B cell (primary cell): ENCODE measurements at regions not wholly inside any gene's neighbourhood (a gene's known extent, or its start where the extent isn't known, plus 50 kb on each side); places are given as distances from the start of the nearest gene placed in this dataset.
"Not testable (repeated sequence)": the region's sequence is repeated elsewhere in the genome, so short reads cannot be mapped to it uniquely, and the experiment has no call there.

ENCODE experiments used
- ATAC-seq: fragments of 200-7000 bp; cut with Tn5 transposase; one replicate; pipeline ENCODE4 v1.10.0; 2021; ENCODE audit warnings: low read depth, mild to moderate bottlenecking, moderate number of reproducible peaks, moderate library complexity
- CTCF ChIA-PET: fragments of 350-600 bp; sonication (Branson Sonifier 250); formaldehyde crosslinking; loops from one replicate; lab custom pipeline; 2021; ENCODE audit warnings: antibody characterized with exemption, inconsistent platforms; lab: Charles Lee
- POLR2A ChIA-PET: fragments of 350-600 bp; sonication (Branson Sonifier 250); formaldehyde crosslinking; loops from one replicate; lab custom pipeline; 2021; ENCODE audit warnings: antibody characterized with exemption; lab: Charles Lee
- DNase-seq: peaks from one replicate; pipeline ENCODE4 v3.0.0; 2013
- H2AFZ ChIP-seq: 2 replicates; pipeline ENCODE4 v1.6.1; 2012; ENCODE audit warnings: mild to moderate bottlenecking, low read depth, low read length; ENCODE audit not compliant: insufficient read depth, poor library complexity, severe bottlenecking
- H3K27ac ChIP-seq, 2 donors: 1 replicate in 1 of 2; 2 replicates in 1 of 2; pipeline ENCODE4 v1.5.1; 2012 to 2013; ENCODE audit warnings: low read length in 2 of 2, mild to moderate bottlenecking in 2 of 2, moderate library complexity in 1 of 2
- H3K27me3 ChIP-seq, 4 experiments: fragments of 200-600 bp in 1 of 4; sonication (generic) in 1 of 4; replicated peaks in 1 of 4; 1 replicate in 2 of 4; 2 replicates in 2 of 4; pipeline versions ENCODE4 v1.6.1 to v1.7.0; 2013 to 2016; ENCODE audit warnings: low read length in 3 of 4, mild to moderate bottlenecking in 2 of 4, mixed read lengths in 1 of 4, moderate library complexity in 1 of 4; ENCODE audit not compliant: insufficient read depth in 4 of 4, control insufficient read depth in 3 of 4; ENCODE audit errors: control extremely low read depth in 1 of 4
- H3K36me3 ChIP-seq, 2 experiments: replicated peaks in 1 of 2; 1 replicate in 1 of 2; 2 replicates in 1 of 2; pipeline versions ENCODE4 v1.6.1 to v1.7.1; 2013; ENCODE audit warnings: low read length in 1 of 2; ENCODE audit not compliant: insufficient read depth in 2 of 2, control insufficient read depth in 1 of 2; ENCODE audit errors: control extremely low read depth in 1 of 2, extremely low read depth in 1 of 2
- H3K4me1 ChIP-seq, 2 donors: fragments of 200-600 bp in 1 of 2; sonication (generic) in 1 of 2; 1 replicate in 1 of 2; 2 replicates in 1 of 2; pipeline versions ENCODE4 v1.5.1 to v1.6.1; 2013 to 2017; ENCODE audit warnings: low read length in 2 of 2; ENCODE audit not compliant: control insufficient read depth in 2 of 2, insufficient read depth in 2 of 2
- H3K4me2 ChIP-seq: replicated peaks from 2 replicates; pipeline ENCODE3; 2012; ENCODE audit warnings: mild to moderate bottlenecking, low read depth, low read length; ENCODE audit not compliant: poor library complexity, severe bottlenecking
- H3K4me3 ChIP-seq, 5 experiments: fragments of 200-600 bp in 1 of 5; sonication (generic) in 1 of 5; 1 replicate in 3 of 5; 2 replicates in 2 of 5; pipeline versions ENCODE4 v1.5.1 to v1.7.0; 2011 to 2016; ENCODE audit warnings: low read length in 4 of 5, mild to moderate bottlenecking in 4 of 5, low read depth in 2 of 5, control low read depth in 1 of 5, moderate library complexity in 1 of 5; ENCODE audit not compliant: insufficient read depth in 1 of 5; ENCODE audit errors: control extremely low read depth in 1 of 5, extremely low read depth in 1 of 5
- H3K79me2 ChIP-seq: fragments of 200-600 bp; sonication (generic); one replicate; pipeline ENCODE4 v1.6.0; 2016; ENCODE audit warnings: low read length; ENCODE audit not compliant: control insufficient read depth, insufficient read depth
- H3K9ac ChIP-seq: fragments of 200-600 bp; sonication (generic); 2 replicates; pipeline ENCODE4 v1.6.1; 2017; ENCODE audit warnings: mild to moderate bottlenecking, low read length, moderate library complexity
- H3K9me3 ChIP-seq, 3 donors: one replicate each; pipeline versions ENCODE4 v1.6.1 to v1.7.1; 2013; ENCODE audit warnings: low read length in 2 of 3; ENCODE audit not compliant: control insufficient read depth in 2 of 3, insufficient read depth in 1 of 3; ENCODE audit errors: control extremely low read depth in 1 of 3
- H4K20me1 ChIP-seq: 2 replicates; pipeline ENCODE4 v1.6.0; 2012; ENCODE audit warnings: mild to moderate bottlenecking, low read length; ENCODE audit not compliant: insufficient read depth, control insufficient read depth, poor library complexity, severe bottlenecking
- H3K27ac Mint-ChIP-seq: one replicate; pipeline ENCODE4 v1.8.0; 2021; ENCODE audit warnings: mixed read lengths
- H3K27me3 Mint-ChIP-seq: one replicate; pipeline ENCODE4 v1.8.0; 2021; ENCODE audit warnings: mixed read lengths
- H3K4me1 Mint-ChIP-seq: one replicate; pipeline ENCODE4 v1.8.0; 2021; ENCODE audit warnings: mixed read lengths
- H3K4me3 Mint-ChIP-seq: one replicate; pipeline ENCODE4 v1.8.0; 2021; ENCODE audit warnings: mixed read lengths
- H3K9me3 Mint-ChIP-seq: one replicate; pipeline ENCODE4 v1.8.0; 2022; ENCODE audit warnings: mixed read lengths; ENCODE audit not compliant: insufficient read depth
- WGBS: methylation state at CpG from one replicate; pipeline ENCODE4 v1.1.5; 2013; ENCODE audit warnings: missing lambda C conversion rate; ENCODE audit not compliant: insufficient coverage; 5-methylcytosine and 5-hydroxymethylcytosine counted together
- intact Hi-C: fragments of 100-400 bp; cut with micrococcal nuclease; formaldehyde crosslinking; loops from one replicate; pipeline ENCODE4 v1.10.0; 2022

- no CpG with 5 or more reads among the region's 3 CpGs for WGBS
- H3K9me3 ChIP-seq, H3K4me3 ChIP-seq, H3K36me3 ChIP-seq, H3K4me2 ChIP-seq, H3K27ac Mint-ChIP-seq, DNase-seq, ATAC-seq, H3K27me3 ChIP-seq, POLR2A ChIA-PET, H3K4me1 ChIP-seq, intact Hi-C loops, H3K79me2 ChIP-seq, H2AFZ ChIP-seq, H3K4me3 Mint-ChIP-seq, H3K9me3 Mint-ChIP-seq, H3K27me3 Mint-ChIP-seq, H4K20me1 ChIP-seq, CTCF ChIA-PET, H3K4me1 Mint-ChIP-seq, H3K9ac ChIP-seq, H3K27ac ChIP-seq: not testable (repeated sequence)
Measured at GRCh38 chr21:9628051-9628450, 893.3 kb upstream of the TPTE start.

- H3K4me1 ChIP-seq, H3K27me3 ChIP-seq, ATAC-seq, H3K27ac ChIP-seq, H3K9ac ChIP-seq, intact Hi-C loops, POLR2A ChIA-PET, H3K27me3 Mint-ChIP-seq, H3K4me3 ChIP-seq, H3K79me2 ChIP-seq, H3K9me3 Mint-ChIP-seq, H3K27ac Mint-ChIP-seq, H3K9me3 ChIP-seq, H4K20me1 ChIP-seq, CTCF ChIA-PET, H3K4me3 Mint-ChIP-seq, H3K4me1 Mint-ChIP-seq, H2AFZ ChIP-seq, H3K36me3 ChIP-seq, H3K4me2 ChIP-seq, DNase-seq: not testable (repeated sequence)
Measured at GRCh38 chr21:9647409-9647808, 874.0 kb upstream of the TPTE start.

GRCh38 chr21:9648331-9648730, 873.1 kb upstream of the TPTE start:
- POLR2A ChIA-PET, ATAC-seq, H3K4me3 Mint-ChIP-seq, H3K79me2 ChIP-seq, H3K9me3 ChIP-seq, H3K9ac ChIP-seq, H3K36me3 ChIP-seq, H3K27me3 ChIP-seq, H2AFZ ChIP-seq, H3K27me3 Mint-ChIP-seq, H3K4me1 Mint-ChIP-seq, CTCF ChIA-PET, H3K4me2 ChIP-seq, H4K20me1 ChIP-seq, DNase-seq, H3K4me3 ChIP-seq, H3K27ac Mint-ChIP-seq, H3K4me1 ChIP-seq, H3K27ac ChIP-seq, H3K9me3 Mint-ChIP-seq, intact Hi-C loops: not testable (repeated sequence)

GRCh38 chr21:9648947-9649720, 872.2 kb upstream of the TPTE start:
- ATAC-seq, H3K4me3 Mint-ChIP-seq, H3K27ac Mint-ChIP-seq, POLR2A ChIA-PET, H3K4me3 ChIP-seq, intact Hi-C loops, H4K20me1 ChIP-seq, H3K4me1 Mint-ChIP-seq, CTCF ChIA-PET, H3K4me2 ChIP-seq, H3K27me3 ChIP-seq, H3K27me3 Mint-ChIP-seq, H3K27ac ChIP-seq, H3K36me3 ChIP-seq, DNase-seq, H3K9me3 Mint-ChIP-seq, H3K4me1 ChIP-seq, H3K79me2 ChIP-seq, H3K9ac ChIP-seq, H3K9me3 ChIP-seq, H2AFZ ChIP-seq: not testable (repeated sequence)
- WGBS: no CpG with 5 or more reads among the region's 6 CpGs
